ENCODE measurements at regions not wholly inside any gene's neighbourhood (a gene's known extent, or its start where the extent isn't known, plus 50 kb on each side); places are given as distances from the start of the nearest gene placed in this dataset.

DNA sequence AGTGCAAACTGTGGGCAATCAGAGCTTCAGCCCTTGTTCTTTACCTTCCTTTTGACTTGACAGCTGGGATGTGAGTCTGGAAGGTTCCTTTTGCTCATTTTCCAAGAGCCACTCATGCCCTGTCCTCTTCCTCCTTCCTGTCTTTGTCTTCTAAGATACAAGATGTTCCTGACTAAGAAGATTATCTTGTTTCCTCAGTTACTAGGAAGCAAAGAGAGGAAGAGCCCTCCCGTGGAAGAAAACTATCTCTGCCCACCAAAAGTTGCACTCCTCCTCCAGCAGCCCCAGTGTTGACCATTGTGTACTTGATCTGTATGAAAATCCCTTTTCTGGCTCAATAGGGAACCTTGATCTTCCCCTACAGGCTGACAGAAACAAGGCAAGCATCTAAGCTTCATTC is 138.0 kb downstream of the C12orf75 start:
- intact Hi-C loops (cut with DNase I): no loop called here
- H3K4me1 ChIP-seq: no peaks in the 10 kb centered on the region
- no peaks in the 10 kb centered on the region for H3K36me3 ChIP-seq
- no peaks in the 10 kb centered on the region for H3K27me3 ChIP-seq
- H3K27ac ChIP-seq: no peak overlapping the region
- H3K4me3 ChIP-seq: no peak overlapping the region
- TF ChIP-seq POLR2AphosphoS5 (IDR thresholded peaks at IDR 0.05; ENCODE audit: insufficient read depth in 1 of 2, low read depth in 1 of 2) (no peak), POLR2A (IDR thresholded peaks at IDR 0.05) (no peak)
- TF ChIP-seq, protein P1, sequence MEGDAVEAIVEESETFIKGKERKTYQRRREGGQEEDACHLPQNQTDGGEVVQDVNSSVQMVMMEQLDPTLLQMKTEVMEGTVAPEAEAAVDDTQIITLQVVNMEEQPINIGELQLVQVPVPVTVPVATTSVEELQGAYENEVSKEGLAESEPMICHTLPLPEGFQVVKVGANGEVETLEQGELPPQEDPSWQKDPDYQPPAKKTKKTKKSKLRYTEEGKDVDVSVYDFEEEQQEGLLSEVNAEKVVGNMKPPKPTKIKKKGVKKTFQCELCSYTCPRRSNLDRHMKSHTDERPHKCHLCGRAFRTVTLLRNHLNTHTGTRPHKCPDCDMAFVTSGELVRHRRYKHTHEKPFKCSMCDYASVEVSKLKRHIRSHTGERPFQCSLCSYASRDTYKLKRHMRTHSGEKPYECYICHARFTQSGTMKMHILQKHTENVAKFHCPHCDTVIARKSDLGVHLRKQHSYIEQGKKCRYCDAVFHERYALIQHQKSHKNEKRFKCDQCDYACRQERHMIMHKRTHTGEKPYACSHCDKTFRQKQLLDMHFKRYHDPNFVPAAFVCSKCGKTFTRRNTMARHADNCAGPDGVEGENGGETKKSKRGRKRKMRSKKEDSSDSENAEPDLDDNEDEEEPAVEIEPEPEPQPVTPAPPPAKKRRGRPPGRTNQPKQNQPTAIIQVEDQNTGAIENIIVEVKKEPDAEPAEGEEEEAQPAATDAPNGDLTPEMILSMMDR (IDR thresholded peaks at IDR 0.05): no peak
- no peak for DNase-seq (ENCODE audit: extremely low spot score in 2 of 2)
- H3K9me3 ChIP-seq: no peaks in the 10 kb centered on the region

DNA sequence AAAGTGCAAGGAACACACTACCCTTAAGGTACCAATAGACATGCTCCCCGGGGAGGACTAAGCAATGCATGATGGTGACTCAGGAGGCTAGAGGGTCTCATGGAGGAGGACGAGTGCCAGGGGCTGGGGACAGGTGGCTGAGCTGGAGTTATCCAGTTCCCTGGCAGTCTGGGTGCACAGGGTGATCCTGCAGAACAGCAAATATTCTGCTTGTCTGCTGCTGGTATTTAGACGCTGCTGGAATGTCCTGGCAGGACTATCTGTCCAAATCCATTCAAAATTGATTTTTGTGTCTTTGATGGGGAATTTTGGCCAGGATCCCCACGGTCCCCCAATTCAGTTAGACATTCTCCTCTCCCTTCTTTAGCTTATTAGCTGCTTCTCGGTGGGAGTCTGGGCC is 138.7 kb downstream of the C12orf75 start:
- TF ChIP-seq POLR2AphosphoS5 (IDR thresholded peaks at IDR 0.05; ENCODE audit: insufficient read depth in 1 of 2, low read depth in 1 of 2) (no peak), POLR2A (IDR thresholded peaks at IDR 0.05) (no peak)
- TF ChIP-seq, protein P1 (IDR thresholded peaks at IDR 0.05): no peak
- H3K9me3 ChIP-seq: no peaks in the 10 kb centered on the region
- no peaks in the 10 kb centered on the region for H3K4me1 ChIP-seq
- H3K4me3 ChIP-seq: no peak overlapping the region
- no peaks in the 10 kb centered on the region for H3K36me3 ChIP-seq
- no peak overlapping the region for H3K27ac ChIP-seq
- DNase-seq (ENCODE audit: extremely low spot score in 2 of 2): no peak
- intact Hi-C loops (cut with DNase I): no loop called here
- H3K27me3 ChIP-seq: no peaks in the 10 kb centered on the region

DNA sequence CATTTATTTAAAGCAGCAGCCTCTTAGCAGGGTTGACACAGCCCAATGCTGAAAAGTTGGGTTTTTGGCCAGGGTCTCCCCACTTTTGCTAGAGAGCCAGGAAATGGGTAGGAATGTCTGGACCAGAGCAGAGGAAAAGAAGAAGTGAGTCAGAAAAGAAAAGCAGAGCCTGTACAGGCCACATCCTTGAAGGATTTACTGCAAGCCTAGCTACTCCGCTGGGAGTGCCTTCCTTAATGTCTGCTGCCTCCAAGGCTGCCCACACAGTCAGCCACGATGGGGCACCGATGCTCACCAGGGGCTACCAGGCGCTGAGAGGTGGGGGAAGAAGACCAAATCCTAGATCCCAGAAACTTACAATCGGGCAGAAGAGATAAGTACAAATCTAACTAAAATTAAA is 139.2 kb downstream of the C12orf75 start:
- TF ChIP-seq POLR2AphosphoS5 (IDR thresholded peaks at IDR 0.05; ENCODE audit: insufficient read depth in 1 of 2, low read depth in 1 of 2): no peak
- TF ChIP-seq, protein P1 (IDR thresholded peaks at IDR 0.05): no peak

DNA sequence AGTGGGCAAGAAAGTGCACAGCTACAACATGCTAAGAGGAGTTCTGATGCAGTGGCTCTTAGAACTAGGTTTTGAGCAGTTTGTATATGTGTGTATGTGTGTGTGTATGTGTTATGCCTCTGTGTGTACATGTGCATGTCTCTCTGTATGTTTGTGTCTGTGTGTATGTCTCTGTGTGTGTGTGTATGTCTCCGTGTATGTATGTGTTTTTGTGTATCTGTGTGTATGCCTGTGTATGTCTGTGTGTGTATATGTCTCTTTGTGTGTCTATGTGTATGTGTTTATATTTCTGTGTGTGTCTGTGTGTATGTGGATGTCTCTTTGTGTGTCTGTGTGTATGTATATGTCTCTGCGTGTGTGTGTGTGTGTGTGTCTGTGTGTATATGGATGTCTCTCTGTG is 139.6 kb downstream of the C12orf75 start:
- TF ChIP-seq POLR2A (IDR thresholded peaks at IDR 0.05): no peak
- TF ChIP-seq, protein P1 (IDR thresholded peaks at IDR 0.05): no peak
- no peaks in the 10 kb centered on the region for H3K4me1 ChIP-seq
- DNase-seq (ENCODE audit: extremely low spot score in 2 of 2): no peak
- intact Hi-C loops (cut with DNase I): no loop called here
- H3K27ac ChIP-seq: no peak overlapping the region
- no peaks in the 10 kb centered on the region for H3K27me3 ChIP-seq
- no peak overlapping the region for H3K4me3 ChIP-seq
- no peaks in the 10 kb centered on the region for H3K9me3 ChIP-seq
- H3K36me3 ChIP-seq: no peaks in the 10 kb centered on the region

More for the DNA sequence above, 139.2 kb downstream of the C12orf75 start:
- intact Hi-C loops (cut with DNase I): no loop called here
- Histone ChIP-seq H3K9me3 (no peaks in the 10 kb centered on the region), H3K27me3 (no peaks in the 10 kb centered on the region), H3K36me3 (no peaks in the 10 kb centered on the region), H3K4me3 (no peak overlapping the region), H3K4me1 (no peaks in the 10 kb centered on the region), H3K27ac (no peak overlapping the region)
- no peak for DNase-seq (ENCODE audit: extremely low spot score in 2 of 2)

DNA sequence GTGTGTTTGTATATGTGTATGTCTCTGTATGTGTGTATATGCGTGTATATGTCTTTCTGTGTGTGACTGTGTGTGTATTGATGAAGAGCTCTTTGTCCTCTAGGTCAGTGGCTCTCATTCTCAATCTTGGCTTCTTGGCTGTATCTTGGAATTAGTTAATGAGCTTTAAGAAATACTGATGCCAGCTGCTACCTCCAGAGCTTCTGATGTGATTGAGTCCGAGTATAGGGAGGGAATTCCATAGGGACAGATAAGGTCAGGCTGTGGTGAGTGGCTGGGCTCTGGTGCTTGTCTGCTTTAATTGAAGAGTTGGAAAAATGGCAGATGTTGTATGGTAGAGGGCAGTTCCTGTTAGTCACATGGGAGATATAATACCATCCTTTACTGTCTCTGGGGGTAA is 140.1 kb downstream of the C12orf75 start:
- TF ChIP-seq POLR2A (IDR thresholded peaks at IDR 0.05): no peak
- no peak for TF ChIP-seq POLR2AphosphoS5 (IDR thresholded peaks at IDR 0.05; ENCODE audit: insufficient read depth in 1 of 2, low read depth in 1 of 2)
- TF ChIP-seq, protein P1 (IDR thresholded peaks at IDR 0.05): no peak
- no peak for DNase-seq (ENCODE audit: extremely low spot score in 2 of 2)
- no peak overlapping the region for H3K27ac ChIP-seq
- intact Hi-C loops (cut with DNase I): no loop called here
- H3K36me3 ChIP-seq: no peaks in the 10 kb centered on the region
- H3K9me3 ChIP-seq: no peaks in the 10 kb centered on the region
- no peak overlapping the region for H3K4me3 ChIP-seq
- H3K4me1 ChIP-seq: no peaks in the 10 kb centered on the region
- H3K27me3 ChIP-seq: no peaks in the 10 kb centered on the region
